Gastroesophageal sphincter (tissue), 3 donors: ENCODE measurements at regions not wholly inside any gene's neighbourhood (a gene's known extent, or its start where the extent isn't known, plus 50 kb on each side); places are given as distances from the start of the nearest gene placed in this dataset.

Source experiments
- POLR2A ChIP-seq, 2 donors: fragments of 450-650 bp; IDR thresholded peaks; one replicate each; pipeline ENCODE4 v1.6.1; 2017; ENCODE audit warnings: antibody characterized with exemption in 2 of 2, mild to moderate bottlenecking in 2 of 2, moderate library complexity in 1 of 2
- TF ChIP-seq, protein P1 (sequence below), 4 experiments: fragments of 200-600 bp in 2 of 4; fragments of 450-650 bp in 2 of 4; sonication (generic) in 1 of 4; IDR thresholded peaks; one replicate each; pipeline ENCODE4 v1.5.1; 2017 to 2019; ENCODE audit warnings: antibody characterized with exemption in 4 of 4, mild to moderate bottlenecking in 2 of 4, moderate library complexity in 2 of 4

DNA sequence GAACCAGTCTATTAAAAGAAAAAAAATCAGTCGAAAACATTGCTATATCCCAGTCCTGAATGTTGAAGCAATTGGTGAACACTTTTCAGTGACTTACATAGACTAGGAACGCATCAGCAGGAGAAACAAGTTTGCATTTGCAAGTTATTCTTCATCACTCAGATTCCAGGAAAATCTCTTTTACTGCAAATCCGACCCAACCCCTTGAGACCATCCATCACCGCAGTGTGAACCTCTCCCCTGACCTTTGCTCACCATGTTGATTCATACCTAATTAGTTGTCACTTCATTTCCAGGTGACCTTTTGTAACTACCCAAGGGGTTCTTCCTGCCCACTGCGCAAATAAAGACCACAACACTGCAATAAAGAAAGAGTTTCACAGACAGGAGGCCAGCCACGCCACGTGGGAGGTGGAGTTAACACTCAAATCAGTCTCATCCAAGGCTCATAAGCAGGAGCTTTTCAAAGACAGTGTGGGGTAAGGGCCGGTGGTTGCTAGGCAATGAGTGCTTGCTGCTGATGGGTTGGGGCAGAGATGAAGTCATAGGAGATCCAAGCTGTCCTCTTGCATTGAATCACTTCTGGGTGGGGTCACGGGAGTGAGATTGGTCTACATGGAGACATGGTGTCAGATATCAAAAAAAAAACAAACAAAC lies 241.3 kb upstream of the TMEM132C start:
- TF ChIP-seq POLR2A (IDR thresholded peaks at IDR 0.05) = no peak
- TF ChIP-seq, protein P1, sequence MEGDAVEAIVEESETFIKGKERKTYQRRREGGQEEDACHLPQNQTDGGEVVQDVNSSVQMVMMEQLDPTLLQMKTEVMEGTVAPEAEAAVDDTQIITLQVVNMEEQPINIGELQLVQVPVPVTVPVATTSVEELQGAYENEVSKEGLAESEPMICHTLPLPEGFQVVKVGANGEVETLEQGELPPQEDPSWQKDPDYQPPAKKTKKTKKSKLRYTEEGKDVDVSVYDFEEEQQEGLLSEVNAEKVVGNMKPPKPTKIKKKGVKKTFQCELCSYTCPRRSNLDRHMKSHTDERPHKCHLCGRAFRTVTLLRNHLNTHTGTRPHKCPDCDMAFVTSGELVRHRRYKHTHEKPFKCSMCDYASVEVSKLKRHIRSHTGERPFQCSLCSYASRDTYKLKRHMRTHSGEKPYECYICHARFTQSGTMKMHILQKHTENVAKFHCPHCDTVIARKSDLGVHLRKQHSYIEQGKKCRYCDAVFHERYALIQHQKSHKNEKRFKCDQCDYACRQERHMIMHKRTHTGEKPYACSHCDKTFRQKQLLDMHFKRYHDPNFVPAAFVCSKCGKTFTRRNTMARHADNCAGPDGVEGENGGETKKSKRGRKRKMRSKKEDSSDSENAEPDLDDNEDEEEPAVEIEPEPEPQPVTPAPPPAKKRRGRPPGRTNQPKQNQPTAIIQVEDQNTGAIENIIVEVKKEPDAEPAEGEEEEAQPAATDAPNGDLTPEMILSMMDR (IDR thresholded peaks at IDR 0.05) = no peak
